GM12891 (cell line): ENCODE measurements at regions not wholly inside any gene's neighbourhood (a gene's known extent, or its start where the extent isn't known, plus 50 kb on each side); places are given as distances from the start of the nearest gene placed in this dataset.

Experiments
- POLR2A ChIP-seq: IDR thresholded peaks from 2 replicates; pipeline ENCODE4 v1.6.1; 2011; ENCODE audit warnings: low read depth, low read length, control low read depth
- TAF1 ChIP-seq: IDR thresholded peaks from 2 replicates; pipeline ENCODE4 v1.6.1; 2011; ENCODE audit warnings: low read depth, low read length, control low read depth

GRCh38 chr9:95595721-95596295 is 79.0 kb upstream of the PTCH1 start:
- TF ChIP-seq POLR2A, result no peak
- TF ChIP-seq TAF1, result no peak
